CD14-positive monocyte (primary cell): ENCODE measurements at regions not wholly inside any gene's neighbourhood (a gene's known extent, or its start where the extent isn't known, plus 50 kb on each side); places are given as distances from the start of the nearest gene placed in this dataset.

ENCODE experiments used
- DNase-seq, 3 donors: peaks; one replicate each; pipeline ENCODE4 v3.0.0-alpha.2; 2011 to 2022
- H2AFZ ChIP-seq: 2 replicates; pipeline ENCODE4 v1.6.0; 2012; ENCODE audit warnings: mild to moderate bottlenecking, low read depth, low read length, inconsistent platforms; ENCODE audit not compliant: insufficient read depth, poor library complexity, severe bottlenecking
- H3K27ac ChIP-seq, 2 donors: 1 replicate in 1 of 2; 2 replicates in 1 of 2; pipeline ENCODE4 v1.5.1; 2012 to 2013; ENCODE audit warnings: low read length in 2 of 2, control low read depth in 1 of 2, inconsistent platforms in 1 of 2, low read depth in 1 of 2, mild to moderate bottlenecking in 1 of 2
- H3K27me3 ChIP-seq, 2 donors: one replicate each; pipeline versions ENCODE4 v1.6.0 to v1.6.1; 2011 to 2013; ENCODE audit warnings: low read length in 2 of 2; ENCODE audit not compliant: control insufficient read depth in 2 of 2, insufficient read depth in 2 of 2
- H3K36me3 ChIP-seq, 2 donors: replicated peaks in 1 of 2; 1 replicate in 1 of 2; 2 replicates in 1 of 2; pipeline versions ENCODE4 v1.5.1 to v1.6.1; 2012 to 2013; ENCODE audit warnings: low read length in 2 of 2, control low read depth in 1 of 2, inconsistent platforms in 1 of 2, mild to moderate bottlenecking in 1 of 2; ENCODE audit not compliant: insufficient read depth in 2 of 2, control insufficient read depth in 1 of 2
- H3K4me1 ChIP-seq, 2 donors: 1 replicate in 1 of 2; 2 replicates in 1 of 2; pipeline versions ENCODE4 v1.5.1 to v1.6.1; 2012 to 2013; ENCODE audit warnings: low read length in 2 of 2, control low read depth in 1 of 2, inconsistent platforms in 1 of 2, mild to moderate bottlenecking in 1 of 2, moderate library complexity in 1 of 2; ENCODE audit not compliant: insufficient read depth in 2 of 2, control insufficient read depth in 1 of 2
- H3K4me2 ChIP-seq: replicated peaks from 2 replicates; pipeline ENCODE3; 2012; ENCODE audit warnings: low read length, moderate library complexity, mild to moderate bottlenecking; ENCODE audit not compliant: poor library complexity, severe bottlenecking; ENCODE audit errors: extremely low read depth
- H3K4me3 ChIP-seq, 3 experiments: fragments of 200-600 bp in 1 of 3; sonication (generic) in 1 of 3; replicated peaks in 1 of 3; 1 replicate in 2 of 3; 2 replicates in 1 of 3; pipeline ENCODE4 v1.5.1; 2011 to 2013; ENCODE audit warnings: low read length in 3 of 3, mild to moderate bottlenecking in 3 of 3, control low read depth in 2 of 3, low read depth in 2 of 3, inconsistent platforms in 1 of 3, moderate library complexity in 1 of 3
- H3K79me2 ChIP-seq: 2 replicates; pipeline ENCODE4 v1.6.0; 2012; ENCODE audit warnings: mild to moderate bottlenecking, control low read depth, inconsistent platforms, low read length, moderate library complexity; ENCODE audit not compliant: insufficient read depth
- H3K9ac ChIP-seq: 2 replicates; pipeline ENCODE4 v1.6.0; 2017; ENCODE audit warnings: low read length, mild to moderate bottlenecking; ENCODE audit not compliant: insufficient read depth, poor library complexity, severe bottlenecking
- H3K9me3 ChIP-seq, 2 donors: replicated peaks in 1 of 2; 1 replicate in 1 of 2; 2 replicates in 1 of 2; pipeline versions ENCODE4 v1.5.1 to v1.6.1; 2012 to 2013; ENCODE audit warnings: low read length in 2 of 2, control low read depth in 1 of 2; ENCODE audit not compliant: control insufficient read depth in 1 of 2, insufficient read depth in 1 of 2
- H4K20me1 ChIP-seq: 2 replicates; pipeline ENCODE4 v1.6.0; 2012; ENCODE audit warnings: mild to moderate bottlenecking, low read length, control low read depth, moderate library complexity; ENCODE audit not compliant: insufficient read depth
- H3K27ac Mint-ChIP-seq, 7 donors: one replicate each; pipeline ENCODE4 v1.8.0; 2020; ENCODE audit warnings: mild to moderate bottlenecking in 7 of 7, mixed read lengths in 7 of 7, moderate library complexity in 6 of 7, inconsistent platforms in 2 of 7
- H3K27me3 Mint-ChIP-seq, 3 donors: one replicate each; pipeline ENCODE4 v1.8.0; 2021 to 2022; ENCODE audit warnings: low read depth in 3 of 3, mild to moderate bottlenecking in 3 of 3, mixed read lengths in 3 of 3, moderate library complexity in 3 of 3, inconsistent platforms in 1 of 3
- H3K36me3 Mint-ChIP-seq, 2 donors: one replicate each; pipeline ENCODE4 v1.8.0; 2020; ENCODE audit warnings: mixed read lengths in 2 of 2, inconsistent platforms in 1 of 2, mild to moderate bottlenecking in 1 of 2
- H3K4me1 Mint-ChIP-seq: one replicate; pipeline ENCODE4 v1.8.0; 2020; ENCODE audit warnings: mild to moderate bottlenecking, mixed read lengths
- H3K4me3 Mint-ChIP-seq, 2 donors: one replicate each; pipeline ENCODE4 v1.8.0; 2020; ENCODE audit warnings: mild to moderate bottlenecking in 2 of 2, mixed read lengths in 2 of 2, moderate library complexity in 1 of 2
- H3K9me3 Mint-ChIP-seq, 7 donors: one replicate each; pipeline ENCODE4 v1.8.0; 2020 to 2022; ENCODE audit warnings: mixed read lengths in 7 of 7, mild to moderate bottlenecking in 6 of 7, moderate library complexity in 6 of 7, inconsistent platforms in 2 of 7
- WGBS: methylation state at CpG from one replicate; pipeline ENCODE4 v1.1.5; 2013; ENCODE audit warnings: missing lambda C conversion rate; ENCODE audit not compliant: insufficient coverage; 5-methylcytosine and 5-hydroxymethylcytosine counted together
- intact Hi-C, 2 donors: fragments of 100-400 bp; cut with micrococcal nuclease; formaldehyde crosslinking; loops; one replicate each; pipeline versions ENCODE4 v1.15.0 to v1.15.1; 2023
- TF ChIP-seq, protein P1 (sequence below): fragments of 200-600 bp; IDR thresholded peaks from one replicate; pipeline ENCODE4 v1.8.0; 2022; ENCODE audit warnings: antibody characterized with exemption, mild to moderate bottlenecking

DNA sequence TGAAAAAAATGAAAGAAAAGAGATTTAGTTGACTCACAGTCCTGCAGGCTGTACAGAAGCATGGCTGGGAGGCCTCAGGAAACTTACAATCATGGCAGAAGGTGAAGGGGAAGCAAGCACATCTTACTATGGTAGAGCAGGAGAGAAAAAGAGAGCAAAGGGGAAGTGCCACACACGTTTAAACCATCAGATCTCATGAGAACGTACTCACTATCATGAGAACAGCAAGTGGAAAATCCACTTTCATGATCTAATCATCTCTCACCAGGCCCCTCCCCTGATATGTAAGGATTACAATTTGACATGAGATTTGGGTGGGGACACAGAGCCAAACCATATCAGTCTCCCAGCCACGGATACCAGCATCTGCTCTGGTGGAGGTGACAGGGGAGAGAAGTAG, 50.8 kb upstream of the CPOX start:
- Histone ChIP-seq H3K36me3 (no peaks in the 10 kb centered on the region), H3K27me3 (no peaks in the 10 kb centered on the region), H3K4me1 (peaks cover 5% of the 10 kb centered on the region in 2 donors), H3K27ac (no peak overlapping the region), H2AFZ (no peak overlapping the region), H3K79me2 (no peaks in the 10 kb centered on the region), H3K4me3 (no peak overlapping the region), H4K20me1 (no peaks in the 10 kb centered on the region), H3K9me3 (no peaks in the 10 kb centered on the region), H3K4me2 (no peak overlapping the region), H3K9ac (no peak overlapping the region)
- DNase-seq, result peak in 1 of 3 donors; percentile 51
- Mint-ChIP-seq H3K9me3 (peaks cover under 1 to 7% (median 3%) of the 10 kb centered on the region in 7 donors), H3K27ac (peak overlapping the region in 1 of 7 donors; percentile 36), H3K27me3 (peaks cover 0 to 2% (median 0%) of the 10 kb centered on the region in 3 donors), H3K4me3 (no peak overlapping the region), H3K36me3 (peaks cover 0 to 3% of the 10 kb centered on the region in 2 donors), H3K4me1 (peaks cover 13% of the 10 kb centered on the region)
- 100% methylated on average over 1 of the region's 3 CpGs for WGBS
- TF ChIP-seq, protein P1, sequence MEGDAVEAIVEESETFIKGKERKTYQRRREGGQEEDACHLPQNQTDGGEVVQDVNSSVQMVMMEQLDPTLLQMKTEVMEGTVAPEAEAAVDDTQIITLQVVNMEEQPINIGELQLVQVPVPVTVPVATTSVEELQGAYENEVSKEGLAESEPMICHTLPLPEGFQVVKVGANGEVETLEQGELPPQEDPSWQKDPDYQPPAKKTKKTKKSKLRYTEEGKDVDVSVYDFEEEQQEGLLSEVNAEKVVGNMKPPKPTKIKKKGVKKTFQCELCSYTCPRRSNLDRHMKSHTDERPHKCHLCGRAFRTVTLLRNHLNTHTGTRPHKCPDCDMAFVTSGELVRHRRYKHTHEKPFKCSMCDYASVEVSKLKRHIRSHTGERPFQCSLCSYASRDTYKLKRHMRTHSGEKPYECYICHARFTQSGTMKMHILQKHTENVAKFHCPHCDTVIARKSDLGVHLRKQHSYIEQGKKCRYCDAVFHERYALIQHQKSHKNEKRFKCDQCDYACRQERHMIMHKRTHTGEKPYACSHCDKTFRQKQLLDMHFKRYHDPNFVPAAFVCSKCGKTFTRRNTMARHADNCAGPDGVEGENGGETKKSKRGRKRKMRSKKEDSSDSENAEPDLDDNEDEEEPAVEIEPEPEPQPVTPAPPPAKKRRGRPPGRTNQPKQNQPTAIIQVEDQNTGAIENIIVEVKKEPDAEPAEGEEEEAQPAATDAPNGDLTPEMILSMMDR, result no peak
- intact Hi-C loops, result no loop called here

DNA sequence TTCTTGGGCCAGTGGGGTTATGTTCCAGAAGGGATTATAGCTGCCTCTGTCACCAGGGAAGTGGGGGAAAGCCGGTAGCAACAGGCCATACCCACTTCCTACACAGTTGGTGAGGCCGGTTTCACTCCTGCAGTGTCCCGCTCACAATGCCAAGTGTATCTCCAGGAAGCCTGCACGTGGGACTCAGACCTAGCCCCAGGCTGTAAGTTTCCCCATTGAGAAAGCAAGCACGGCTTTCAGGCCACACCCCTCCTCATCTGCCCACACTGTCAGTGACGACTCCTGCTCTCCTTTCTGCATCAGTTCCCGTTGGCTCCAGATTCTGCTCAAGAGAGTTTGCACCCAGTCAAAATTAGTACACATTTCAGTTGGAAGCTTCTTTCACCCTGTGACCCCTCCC, 51.6 kb upstream of the CPOX start:
- Mint-ChIP-seq H3K27ac (peak overlapping the region in 1 of 7 donors; percentile 46), H3K4me3 (no peak overlapping the region), H3K9me3 (peaks cover 0 to 7% (median 3%) of the 10 kb centered on the region in 7 donors), H3K4me1 (peaks cover 13% of the 10 kb centered on the region), H3K36me3 (peaks cover 0 to 3% of the 10 kb centered on the region in 2 donors), H3K27me3 (peaks cover 0 to 2% (median 0%) of the 10 kb centered on the region in 3 donors)
- intact Hi-C loops, result no loop called here
- Histone ChIP-seq H4K20me1 (no peaks in the 10 kb centered on the region), H3K9ac (no peak overlapping the region), H3K4me2 (no peak overlapping the region), H3K9me3 (no peaks in the 10 kb centered on the region), H3K79me2 (no peaks in the 10 kb centered on the region), H2AFZ (no peak overlapping the region), H3K27ac (no peak overlapping the region), H3K36me3 (no peaks in the 10 kb centered on the region), H3K4me1 (peaks cover 5% of the 10 kb centered on the region in 2 donors), H3K4me3 (no peak overlapping the region), H3K27me3 (no peaks in the 10 kb centered on the region)
- peak in 1 of 3 donors; percentile 27 for DNase-seq
- TF ChIP-seq, protein P1, result no peak
- WGBS, result 50% methylated on average over 6 of the region's 7 CpGs
